Duodenal mucosa (tissue), 2 donors: ENCODE measurements at regions not wholly inside any gene's neighbourhood (a gene's known extent, or its start where the extent isn't known, plus 50 kb on each side); places are given as distances from the start of the nearest gene placed in this dataset.

Source experiments
- H3K27ac ChIP-seq: one replicate; pipeline ENCODE4 v1.7.0; 2013; ENCODE audit warnings: low read depth, low read length
- H3K27me3 ChIP-seq, 2 donors: one replicate each; pipeline ENCODE4 v1.7.0; 2013; ENCODE audit warnings: low read length in 2 of 2, control low read depth in 1 of 2; ENCODE audit not compliant: insufficient read depth in 2 of 2, control insufficient read depth in 1 of 2
- H3K36me3 ChIP-seq, 2 donors: one replicate each; pipeline ENCODE4 v1.7.0; 2013; ENCODE audit warnings: low read length in 2 of 2, control low read depth in 1 of 2; ENCODE audit not compliant: insufficient read depth in 2 of 2, control insufficient read depth in 1 of 2
- H3K4me1 ChIP-seq, 2 donors: one replicate each; pipeline ENCODE4 v1.7.0; 2013; ENCODE audit warnings: low read length in 2 of 2, control low read depth in 1 of 2; ENCODE audit not compliant: insufficient read depth in 2 of 2, control insufficient read depth in 1 of 2
- H3K4me3 ChIP-seq, 2 donors: one replicate each; pipeline ENCODE4 v1.7.0; 2013; ENCODE audit warnings: low read length in 2 of 2, low read depth in 1 of 2
- H3K9ac ChIP-seq, 2 donors: one replicate each; pipeline ENCODE4 v1.7.0; 2013; ENCODE audit warnings: low read length in 2 of 2, low read depth in 1 of 2
- H3K9me3 ChIP-seq, 2 donors: one replicate each; pipeline ENCODE4 v1.7.0; 2013; ENCODE audit warnings: low read length in 2 of 2, control low read depth in 1 of 2; ENCODE audit not compliant: control insufficient read depth in 1 of 2

DNA sequence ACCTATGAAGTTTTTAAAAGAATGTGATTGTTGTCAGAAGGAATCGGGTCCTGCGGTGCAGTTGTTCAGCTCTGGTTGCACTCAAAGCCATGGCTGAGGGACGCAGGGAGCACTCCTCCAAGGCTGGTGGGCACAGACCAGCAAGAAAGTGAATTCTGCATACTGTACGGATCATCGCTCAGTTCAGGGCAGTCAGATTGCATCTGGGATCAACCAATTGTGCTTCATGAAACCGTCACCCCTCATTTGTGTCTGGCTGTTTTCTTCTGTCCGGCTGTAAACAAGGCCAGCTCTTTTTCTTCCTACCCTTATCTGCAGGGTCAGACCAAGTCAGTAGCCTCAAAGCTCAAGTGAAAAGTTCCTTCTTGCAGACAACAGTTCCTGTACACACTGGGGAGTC is 478.3 kb downstream of the TFAP2A start:
- Histone ChIP-seq H3K9me3 (peaks cover 0 to 4% of the 10 kb centered on the region in 2 donors), H3K4me3 (no peak overlapping the region), H3K27me3 (peaks cover 0 to 3% of the 10 kb centered on the region in 2 donors), H3K27ac (no peak overlapping the region), H3K9ac (no peak overlapping the region), H3K36me3 (no peaks in the 10 kb centered on the region), H3K4me1 (no peaks in the 10 kb centered on the region)

DNA sequence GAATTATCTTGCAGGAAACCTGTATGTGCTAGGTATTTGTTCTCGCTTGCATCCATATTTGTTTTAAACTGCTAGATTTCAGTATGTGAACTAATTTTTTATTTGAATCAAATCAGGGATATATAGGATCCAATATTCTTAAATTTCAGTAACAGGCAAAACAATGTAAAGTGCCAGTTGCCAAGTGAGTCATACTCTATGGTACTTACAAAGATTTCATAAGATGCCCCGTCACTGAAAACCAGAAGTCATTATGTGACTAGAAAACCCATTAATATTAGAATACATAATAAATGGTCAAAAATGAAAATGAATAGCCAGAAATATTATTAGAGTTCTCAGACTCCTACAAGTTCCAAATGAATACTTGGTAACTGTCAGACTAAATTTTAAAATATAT is 481.2 kb downstream of the TFAP2A start:
- peaks cover 0 to under 1% of the 10 kb centered on the region in 2 donors for H3K9me3 ChIP-seq
- no peaks in the 10 kb centered on the region for H3K4me1 ChIP-seq
- H3K27me3 ChIP-seq: peaks cover 0 to 3% of the 10 kb centered on the region in 2 donors
- H3K27ac ChIP-seq: no peak overlapping the region
- H3K4me3 ChIP-seq: no peak overlapping the region
- H3K9ac ChIP-seq: no peak overlapping the region
- H3K36me3 ChIP-seq: no peaks in the 10 kb centered on the region

DNA sequence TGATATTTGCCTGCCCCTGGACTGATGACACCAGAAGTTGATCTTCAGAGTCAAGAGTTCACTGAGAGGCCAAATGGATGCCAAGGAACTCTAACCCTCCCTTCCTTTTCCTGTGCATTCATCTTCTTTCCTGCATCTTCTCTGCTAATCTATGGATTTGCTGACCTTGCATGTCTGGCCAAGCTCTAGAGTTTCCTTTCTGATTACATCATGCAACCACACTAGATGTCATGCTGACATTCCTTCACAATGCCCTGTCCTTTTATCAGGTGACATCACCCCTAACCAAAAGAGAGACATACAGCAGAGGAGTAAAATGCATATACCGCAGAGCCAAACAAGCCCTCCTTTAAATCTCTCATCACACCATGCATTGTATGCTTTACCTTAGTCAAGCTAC is 487.6 kb downstream of the TFAP2A start:
- no peak overlapping the region for H3K4me3 ChIP-seq
- H3K27ac ChIP-seq: no peak overlapping the region
- H3K4me1 ChIP-seq: no peaks in the 10 kb centered on the region
- no peaks in the 10 kb centered on the region for H3K36me3 ChIP-seq
- H3K9ac ChIP-seq: no peak overlapping the region
- no peaks in the 10 kb centered on the region for H3K27me3 ChIP-seq
- H3K9me3 ChIP-seq: peaks cover 0 to 4% of the 10 kb centered on the region in 2 donors

DNA sequence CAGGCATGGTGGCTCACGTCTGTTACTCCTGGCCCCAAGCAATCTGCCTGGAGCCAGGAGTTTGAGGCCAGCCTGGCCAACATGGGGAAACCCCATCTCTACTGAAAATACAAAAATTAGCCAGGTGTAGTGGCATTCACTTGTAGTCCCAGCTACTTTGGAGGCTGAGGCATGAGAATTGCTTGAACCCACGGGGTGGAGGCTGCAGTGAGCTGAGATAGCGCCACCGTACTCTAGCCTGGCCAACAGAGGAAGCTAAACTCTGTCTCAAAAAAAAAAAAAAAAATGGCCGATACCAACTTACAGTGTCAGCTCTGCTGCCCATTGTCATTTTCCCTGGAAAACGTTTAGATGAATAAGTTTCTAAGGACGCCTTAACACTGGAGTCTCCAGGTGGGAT is 489.9 kb downstream of the TFAP2A start:
- Histone ChIP-seq H3K27ac (no peak overlapping the region), H3K36me3 (no peaks in the 10 kb centered on the region), H3K4me1 (no peaks in the 10 kb centered on the region), H3K27me3 (no peaks in the 10 kb centered on the region), H3K9ac (no peak overlapping the region), H3K9me3 (peaks cover 0 to 4% of the 10 kb centered on the region in 2 donors), H3K4me3 (no peak overlapping the region)

DNA sequence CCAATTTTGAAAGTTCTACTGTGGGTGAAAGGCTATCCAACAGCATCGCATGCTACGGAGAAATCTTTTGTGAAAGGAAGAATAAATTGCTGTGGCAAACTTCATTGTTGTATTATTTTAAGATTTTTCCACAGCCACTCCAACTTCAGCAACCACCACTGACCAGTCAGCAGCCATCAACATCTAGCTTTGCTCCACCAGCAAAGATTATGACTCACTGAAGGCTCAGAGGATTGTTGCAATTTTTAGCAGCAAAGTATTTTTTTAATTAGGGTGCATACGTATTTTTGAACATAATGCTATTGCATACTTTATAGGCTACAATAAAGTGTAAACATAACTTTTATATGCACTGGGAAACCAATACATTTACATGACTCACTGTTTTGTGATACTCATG is 493.5 kb downstream of the TFAP2A start:
- H3K27me3 ChIP-seq: no peaks in the 10 kb centered on the region
- no peaks in the 10 kb centered on the region for H3K36me3 ChIP-seq

DNA sequence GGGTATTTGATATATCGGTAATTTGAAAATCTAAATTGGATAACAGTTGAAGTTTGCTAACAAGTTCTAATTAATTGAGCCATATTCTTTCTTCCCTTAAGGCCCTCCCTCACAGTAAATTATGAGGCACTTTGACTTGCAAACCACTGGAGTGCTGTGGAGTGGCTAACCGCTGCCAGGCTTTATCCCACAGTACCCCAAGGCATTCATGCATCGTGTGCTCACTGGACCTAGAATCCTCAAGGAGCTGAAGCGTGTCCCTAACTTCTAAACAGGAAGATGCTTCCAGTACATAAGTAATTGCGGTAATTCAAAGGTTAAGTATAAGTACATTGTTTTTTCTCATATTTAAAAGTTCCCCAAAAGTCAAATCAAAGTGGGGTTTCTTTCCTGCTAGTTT is 499.9 kb downstream of the TFAP2A start:
- Histone ChIP-seq H3K27me3 (no peaks in the 10 kb centered on the region), H3K4me3 (no peak overlapping the region), H3K4me1 (no peaks in the 10 kb centered on the region), H3K36me3 (no peaks in the 10 kb centered on the region), H3K9me3 (peaks cover 0 to 5% of the 10 kb centered on the region in 2 donors), H3K9ac (no peak overlapping the region), H3K27ac (no peak overlapping the region)

More for the DNA sequence above, 493.5 kb downstream of the TFAP2A start:
- H3K9me3 ChIP-seq: no peaks in the 10 kb centered on the region
- no peak overlapping the region for H3K27ac ChIP-seq
- H3K4me3 ChIP-seq: no peak overlapping the region
- no peak overlapping the region for H3K9ac ChIP-seq
- H3K4me1 ChIP-seq: no peaks in the 10 kb centered on the region

DNA sequence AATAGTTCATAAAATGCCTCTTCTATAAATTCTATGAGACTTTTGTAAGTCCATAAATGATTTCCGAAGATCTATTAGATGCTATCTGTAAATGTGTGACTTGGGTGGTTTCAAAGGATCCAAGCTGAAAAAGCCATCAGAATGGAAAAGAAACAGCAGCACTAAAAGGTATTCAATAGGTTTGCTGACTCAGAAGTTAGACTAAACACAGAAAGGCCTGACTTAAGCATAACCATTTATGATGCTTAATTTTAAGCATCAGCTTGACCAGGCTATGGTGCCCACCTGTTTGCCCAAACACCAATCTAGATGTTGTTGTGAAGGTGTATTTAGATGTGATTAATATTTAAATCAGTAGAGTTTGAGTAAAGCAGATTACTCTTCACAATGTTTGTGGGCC is 513.5 kb downstream of the TFAP2A start:
- no peak overlapping the region for H3K27ac ChIP-seq
- H3K36me3 ChIP-seq: no peaks in the 10 kb centered on the region
- H3K9ac ChIP-seq: no peak overlapping the region
- no peaks in the 10 kb centered on the region for H3K27me3 ChIP-seq
- no peaks in the 10 kb centered on the region for H3K9me3 ChIP-seq
- no peaks in the 10 kb centered on the region for H3K4me1 ChIP-seq
- H3K4me3 ChIP-seq: no peak overlapping the region

DNA sequence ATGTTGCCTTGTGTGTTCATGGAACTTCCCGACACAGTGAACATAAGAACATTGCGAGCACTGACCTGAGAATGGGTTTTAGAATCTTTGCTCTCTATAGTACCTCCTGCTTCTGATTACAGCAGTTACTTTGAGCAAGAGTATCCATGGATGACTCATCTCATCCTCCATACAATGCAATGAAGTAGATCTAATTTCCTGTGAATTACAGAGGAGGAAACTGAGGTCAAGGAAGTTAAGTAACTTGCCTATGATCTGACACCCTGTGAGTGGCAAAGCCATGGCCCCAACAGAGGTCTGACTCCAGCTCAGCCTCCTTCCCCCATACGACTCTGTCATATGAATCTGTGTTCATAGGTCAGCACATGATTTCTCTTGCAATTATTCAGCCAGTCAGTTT is 518.1 kb downstream of the TFAP2A start:
- Histone ChIP-seq H3K9me3 (no peaks in the 10 kb centered on the region), H3K27me3 (no peaks in the 10 kb centered on the region), H3K36me3 (no peaks in the 10 kb centered on the region), H3K9ac (no peak overlapping the region), H3K27ac (no peak overlapping the region), H3K4me3 (no peak overlapping the region), H3K4me1 (no peaks in the 10 kb centered on the region)

DNA sequence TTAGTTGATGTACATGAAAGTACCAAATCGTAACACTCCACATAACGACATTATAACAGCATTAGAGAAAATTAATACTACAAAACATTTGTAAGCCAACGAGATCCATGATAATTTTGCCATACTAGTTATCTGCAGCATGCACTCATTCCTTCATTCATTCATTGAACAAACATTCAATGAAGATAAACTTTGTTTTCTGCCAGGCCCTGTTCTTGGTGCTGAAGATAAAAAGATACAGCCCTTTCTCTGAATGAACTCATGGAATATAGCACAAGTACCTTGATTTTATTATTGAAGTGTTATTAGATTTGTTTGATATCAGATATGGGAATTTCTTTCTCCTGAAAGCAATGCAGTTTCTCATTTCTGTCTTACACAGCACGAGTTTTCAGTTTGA is 524.0 kb downstream of the TFAP2A start:
- H3K36me3 ChIP-seq: no peaks in the 10 kb centered on the region
- no peak overlapping the region for H3K4me3 ChIP-seq
- no peak overlapping the region for H3K9ac ChIP-seq
- no peak overlapping the region for H3K27ac ChIP-seq
- no peaks in the 10 kb centered on the region for H3K27me3 ChIP-seq
- peaks cover 0 to 4% of the 10 kb centered on the region in 2 donors for H3K9me3 ChIP-seq
- H3K4me1 ChIP-seq: no peaks in the 10 kb centered on the region

DNA sequence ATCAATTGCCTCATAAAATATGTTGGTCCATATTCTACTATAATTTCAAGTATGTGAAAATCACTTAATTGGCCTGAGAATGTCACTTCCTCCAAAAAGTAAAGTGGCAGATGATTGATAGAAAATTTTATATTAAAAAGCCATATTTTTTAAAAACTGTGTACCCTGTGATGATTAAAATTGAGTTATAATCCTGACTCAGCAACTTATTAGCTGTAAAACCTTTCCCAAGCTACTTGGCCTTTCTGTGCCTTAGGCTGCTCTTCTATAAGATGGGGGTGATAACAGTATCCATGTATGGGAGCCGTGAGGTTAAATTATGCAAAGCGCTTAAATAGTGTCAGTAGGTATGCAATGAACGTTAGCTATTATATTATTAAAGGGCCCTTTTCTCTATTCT is 524.4 kb downstream of the TFAP2A start:
- Histone ChIP-seq H3K36me3 (no peaks in the 10 kb centered on the region), H3K4me3 (no peak overlapping the region), H3K27ac (no peak overlapping the region), H3K9me3 (peaks cover 0 to 4% of the 10 kb centered on the region in 2 donors), H3K27me3 (no peaks in the 10 kb centered on the region), H3K4me1 (no peaks in the 10 kb centered on the region), H3K9ac (no peak overlapping the region)

DNA sequence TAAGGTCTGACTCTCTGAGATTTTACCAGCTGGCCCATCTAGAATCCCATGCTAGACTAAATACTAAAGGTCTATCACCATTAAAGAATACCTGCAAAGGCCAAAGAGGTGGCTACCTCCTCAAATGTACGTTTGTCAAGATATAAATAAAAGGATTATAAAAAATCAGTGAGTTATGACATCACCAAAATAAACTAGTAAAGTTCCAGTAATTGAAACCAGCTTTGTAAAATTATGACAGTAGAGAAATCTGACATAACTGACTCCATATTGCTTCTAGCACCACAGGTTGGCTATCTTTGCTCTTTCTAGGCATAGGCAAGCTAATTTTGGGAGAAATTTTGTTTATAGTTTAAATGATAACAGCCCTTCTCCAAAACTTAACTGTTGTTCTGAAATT is 536.3 kb downstream of the TFAP2A start:
- no peak overlapping the region for H3K4me3 ChIP-seq
- H3K9ac ChIP-seq: no peak overlapping the region
- no peaks in the 10 kb centered on the region for H3K4me1 ChIP-seq
- no peaks in the 10 kb centered on the region for H3K27me3 ChIP-seq
- no peaks in the 10 kb centered on the region for H3K36me3 ChIP-seq
- H3K9me3 ChIP-seq: peaks cover 7 to 20% of the 10 kb centered on the region in 2 donors
- no peak overlapping the region for H3K27ac ChIP-seq
